ENCODE measurements at regions not wholly inside any gene's neighbourhood (a gene's known extent, or its start where the extent isn't known, plus 50 kb on each side); places are given as distances from the start of the nearest gene placed in this dataset.

DNA sequence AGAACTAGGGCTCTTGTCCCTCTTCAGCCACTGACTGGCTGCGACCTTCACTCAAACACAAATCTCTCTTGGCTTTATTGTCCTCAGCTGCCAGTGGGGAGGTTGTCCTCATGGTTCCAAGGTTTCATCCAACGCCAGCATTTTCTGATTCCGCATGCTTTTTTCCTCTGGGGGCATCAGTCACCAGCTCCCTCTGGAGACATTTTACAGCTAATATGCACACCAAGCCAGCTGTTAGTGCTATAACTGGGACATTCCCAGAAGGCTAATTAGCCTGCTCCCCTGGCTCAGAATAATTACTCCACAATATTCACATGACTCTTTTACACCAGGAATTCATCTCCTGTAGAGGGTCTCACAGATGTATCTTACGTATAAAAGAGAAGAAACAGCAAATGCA is 193.6 kb upstream of the ANKRD55 start:
- Histone ChIP-seq H3K4me2 (replicated peaks; ENCODE audit: extremely low read depth, low read length, poor library complexity, severe bottlenecking) (no peak overlapping the region), H3K27ac (ENCODE audit: low read depth in 1 of 2, low read length in 2 of 2) (no peak overlapping the region), H3K9me3 (replicated peaks in 1 of 2; ENCODE audit: control insufficient read depth in 1 of 2, insufficient read depth in 1 of 2, low read length in 2 of 2) (peaks cover 0 to 9% of the 10 kb centered on the region in 2 donors), H2AFZ (ENCODE audit: insufficient read depth, low read depth, low read length, poor library complexity, severe bottlenecking) (no peak overlapping the region), H4K20me1 (ENCODE audit: insufficient read depth, low read length) (no peaks in the 10 kb centered on the region), H3K4me3 (replicated peaks in 1 of 3; ENCODE audit: low read depth in 2 of 3, low read length in 3 of 3) (no peak overlapping the region), H3K79me2 (ENCODE audit: insufficient read depth, low read length) (no peaks in the 10 kb centered on the region), H3K9ac (ENCODE audit: insufficient read depth, low read length, poor library complexity, severe bottlenecking) (no peak overlapping the region), H3K27me3 (ENCODE audit: control insufficient read depth in 2 of 2, insufficient read depth in 2 of 2, low read length in 2 of 2) (no peaks in the 10 kb centered on the region), H3K4me1 (ENCODE audit: control insufficient read depth in 1 of 2, insufficient read depth in 2 of 2, low read length in 2 of 2) (peaks cover 6 to 11% of the 10 kb centered on the region in 2 donors), H3K36me3 (replicated peaks in 1 of 2; ENCODE audit: control insufficient read depth in 1 of 2, insufficient read depth in 2 of 2, low read length in 2 of 2) (no peaks in the 10 kb centered on the region)
- H3K36me3 Mint-ChIP-seq: no peaks in the 10 kb centered on the region
- H3K9me3 Mint-ChIP-seq: peaks cover 0 to 10% (median 3%) of the 10 kb centered on the region in 7 donors
- DNase-seq: no peak
- H3K27me3 Mint-ChIP-seq (ENCODE audit: low read depth in 3 of 3): no peaks in the 10 kb centered on the region
- peak overlapping the region in 1 of 7 donors; percentile 59 for H3K27ac Mint-ChIP-seq
- WGBS (ENCODE audit: insufficient coverage): 96% methylated on average over 4 of the region's 4 CpGs
- intact Hi-C loops (cut with micrococcal nuclease): no loop called here
- no peak overlapping the region for H3K4me3 Mint-ChIP-seq
- TF ChIP-seq, protein P1, sequence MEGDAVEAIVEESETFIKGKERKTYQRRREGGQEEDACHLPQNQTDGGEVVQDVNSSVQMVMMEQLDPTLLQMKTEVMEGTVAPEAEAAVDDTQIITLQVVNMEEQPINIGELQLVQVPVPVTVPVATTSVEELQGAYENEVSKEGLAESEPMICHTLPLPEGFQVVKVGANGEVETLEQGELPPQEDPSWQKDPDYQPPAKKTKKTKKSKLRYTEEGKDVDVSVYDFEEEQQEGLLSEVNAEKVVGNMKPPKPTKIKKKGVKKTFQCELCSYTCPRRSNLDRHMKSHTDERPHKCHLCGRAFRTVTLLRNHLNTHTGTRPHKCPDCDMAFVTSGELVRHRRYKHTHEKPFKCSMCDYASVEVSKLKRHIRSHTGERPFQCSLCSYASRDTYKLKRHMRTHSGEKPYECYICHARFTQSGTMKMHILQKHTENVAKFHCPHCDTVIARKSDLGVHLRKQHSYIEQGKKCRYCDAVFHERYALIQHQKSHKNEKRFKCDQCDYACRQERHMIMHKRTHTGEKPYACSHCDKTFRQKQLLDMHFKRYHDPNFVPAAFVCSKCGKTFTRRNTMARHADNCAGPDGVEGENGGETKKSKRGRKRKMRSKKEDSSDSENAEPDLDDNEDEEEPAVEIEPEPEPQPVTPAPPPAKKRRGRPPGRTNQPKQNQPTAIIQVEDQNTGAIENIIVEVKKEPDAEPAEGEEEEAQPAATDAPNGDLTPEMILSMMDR (IDR thresholded peaks at IDR 0.05): no peak
- peaks cover 16% of the 10 kb centered on the region for H3K4me1 Mint-ChIP-seq

DNA sequence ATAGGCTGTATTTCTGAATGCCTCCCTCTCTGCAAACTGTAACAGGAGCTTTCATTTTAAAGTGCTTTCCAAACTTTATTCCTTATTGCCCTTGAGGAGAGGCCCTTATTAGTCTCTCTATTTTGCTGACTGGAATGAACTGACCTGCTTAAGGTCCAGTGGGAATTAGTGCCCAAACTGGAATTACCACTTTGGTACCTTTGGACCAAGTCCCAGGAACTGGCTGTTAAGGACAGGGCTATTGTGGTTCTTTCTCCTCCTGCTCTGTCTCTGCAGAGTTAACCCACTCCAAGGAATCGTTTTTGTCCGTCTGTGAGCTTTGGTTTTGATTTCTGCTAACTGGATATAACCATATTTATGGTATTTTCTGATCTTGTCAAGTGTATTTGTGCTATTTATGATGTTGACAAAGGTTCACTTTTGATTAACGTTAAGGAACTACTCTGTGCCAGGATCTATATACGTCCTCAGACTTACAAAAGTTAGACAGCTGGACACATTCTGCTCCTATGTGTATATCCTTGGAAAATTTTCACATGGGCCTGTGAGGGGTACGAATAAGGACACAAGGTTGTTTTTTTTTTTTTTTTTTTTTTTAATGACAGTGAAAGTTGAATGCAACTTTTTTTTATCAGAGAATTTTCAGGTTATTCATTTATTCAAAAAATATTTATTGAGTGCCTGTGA is 189.1 kb upstream of the ANKRD55 start:
- no peaks in the 10 kb centered on the region for H3K27me3 Mint-ChIP-seq (ENCODE audit: low read depth in 3 of 3)
- no peak for DNase-seq
- H3K4me2 ChIP-seq (replicated peaks; ENCODE audit: extremely low read depth, low read length, poor library complexity, severe bottlenecking): no peak overlapping the region
- no peak overlapping the region for H3K4me3 Mint-ChIP-seq
- no peak overlapping the region for H3K9ac ChIP-seq (ENCODE audit: insufficient read depth, low read length, poor library complexity, severe bottlenecking)
- H3K27me3 ChIP-seq (ENCODE audit: control insufficient read depth in 2 of 2, insufficient read depth in 2 of 2, low read length in 2 of 2): no peaks in the 10 kb centered on the region
- H3K4me1 Mint-ChIP-seq: peaks cover 22% of the 10 kb centered on the region
- H3K4me3 ChIP-seq (replicated peaks in 1 of 3; ENCODE audit: low read depth in 2 of 3, low read length in 3 of 3): no peak overlapping the region
- peaks cover 22 to 27% of the 10 kb centered on the region in 2 donors for H3K4me1 ChIP-seq (ENCODE audit: control insufficient read depth in 1 of 2, insufficient read depth in 2 of 2, low read length in 2 of 2)
- TF ChIP-seq, protein P1 (IDR thresholded peaks at IDR 0.05): no peak
- no peaks in the 10 kb centered on the region for H3K79me2 ChIP-seq (ENCODE audit: insufficient read depth, low read length)
- H3K27ac Mint-ChIP-seq: peak overlapping the region in 1 of 7 donors; percentile 30
- intact Hi-C loops (cut with micrococcal nuclease): no loop called here
- peaks cover 10 to 14% of the 10 kb centered on the region in 2 donors for H3K9me3 ChIP-seq (replicated peaks in 1 of 2; ENCODE audit: control insufficient read depth in 1 of 2, insufficient read depth in 1 of 2, low read length in 2 of 2)
- H3K9me3 Mint-ChIP-seq: peaks cover 10 to 26% (median 17%) of the 10 kb centered on the region in 7 donors
- H3K36me3 ChIP-seq (replicated peaks in 1 of 2; ENCODE audit: control insufficient read depth in 1 of 2, insufficient read depth in 2 of 2, low read length in 2 of 2): no peaks in the 10 kb centered on the region
- no peaks in the 10 kb centered on the region for H4K20me1 ChIP-seq (ENCODE audit: insufficient read depth, low read length)
- H2AFZ ChIP-seq (ENCODE audit: insufficient read depth, low read depth, low read length, poor library complexity, severe bottlenecking): peak overlapping the region; percentile 37
- no peak overlapping the region for H3K27ac ChIP-seq (ENCODE audit: low read depth in 1 of 2, low read length in 2 of 2)
- WGBS (ENCODE audit: insufficient coverage): 100% methylated on average over 1 of the region's 5 CpGs
- H3K36me3 Mint-ChIP-seq: peaks cover 4% of the 10 kb centered on the region in 2 donors
